GM18498 (cell line): ENCODE measurements at regions not wholly inside any gene's neighbourhood (a gene's known extent, or its start where the extent isn't known, plus 50 kb on each side); places are given as distances from the start of the nearest gene placed in this dataset.
"Not testable (repeated sequence)": the region's sequence is repeated elsewhere in the genome, so short reads cannot be mapped to it uniquely, and the experiment has no call there.

Experiments
- ATAC-seq: cut with Tn5 transposase; IDR thresholded peaks from one replicate; pipeline ENCODE4 v1.9.1; 2021; ENCODE audit warnings: mild to moderate bottlenecking, moderate library complexity; ENCODE audit not compliant: unreplicated experiment

GRCh38 chr11:37141707-37142106 is 543.7 kb upstream of the RAG2 start:
- no peak for ATAC-seq

GRCh38 chr11:37135606-37136005 is 537.6 kb upstream of the RAG2 start:
- not testable (repeated sequence) for ATAC-seq

GRCh38 chr11:37134637-37135036 is 536.6 kb upstream of the RAG2 start:
- ATAC-seq = no peak

GRCh38 chr11:37124384-37124783 is 526.3 kb upstream of the RAG2 start:
- ATAC-seq = no peak

- no peak for ATAC-seq
Measured at GRCh38 chr11:37115963-37116362, 517.9 kb upstream of the RAG2 start.

GRCh38 chr11:37110385-37110784 is 512.3 kb upstream of the RAG2 start:
- no peak for ATAC-seq

GRCh38 chr11:37109286-37109585 is 511.2 kb upstream of the RAG2 start:
- ATAC-seq = no peak

GRCh38 chr11:37108436-37109285 is 510.6 kb upstream of the RAG2 start:
- ATAC-seq = no peak

- no peak for ATAC-seq
Measured at GRCh38 chr11:37107831-37108230, 509.8 kb upstream of the RAG2 start.

GRCh38 chr11:37107415-37107814 is 509.4 kb upstream of the RAG2 start:
- no peak for ATAC-seq

GRCh38 chr11:37105427-37105826 is 507.4 kb upstream of the RAG2 start:
- ATAC-seq = no peak

GRCh38 chr11:37104380-37104779 is 506.3 kb upstream of the RAG2 start:
- no peak for ATAC-seq

GRCh38 chr11:37100008-37100407 is 502.0 kb upstream of the RAG2 start:
- ATAC-seq = no peak

- ATAC-seq = no peak
Measured at GRCh38 chr11:37092487-37092886, 494.5 kb upstream of the RAG2 start.

- no peak for ATAC-seq
Measured at GRCh38 chr11:37089439-37089838, 491.4 kb upstream of the RAG2 start.

- ATAC-seq = no peak
Measured at GRCh38 chr11:37088573-37088910, 490.5 kb upstream of the RAG2 start.

GRCh38 chr11:37087650-37088572 is 489.9 kb upstream of the RAG2 start:
- no peak for ATAC-seq

GRCh38 chr11:37078521-37078920 is 480.5 kb upstream of the RAG2 start:
- ATAC-seq = no peak

GRCh38 chr11:37076866-37077265 is 478.8 kb upstream of the RAG2 start:
- no peak for ATAC-seq

- no peak for ATAC-seq
Measured at GRCh38 chr11:37072538-37073055, 474.6 kb upstream of the RAG2 start.

- ATAC-seq = no peak
Measured at GRCh38 chr11:37050311-37050710, 452.3 kb upstream of the RAG2 start.

- ATAC-seq = no peak
Measured at GRCh38 chr11:37040921-37041320, 442.9 kb upstream of the RAG2 start.
